ENCODE measurements at regions not wholly inside any gene's neighbourhood (a gene's known extent, or its start where the extent isn't known, plus 50 kb on each side); places are given as distances from the start of the nearest gene placed in this dataset.

DNA sequence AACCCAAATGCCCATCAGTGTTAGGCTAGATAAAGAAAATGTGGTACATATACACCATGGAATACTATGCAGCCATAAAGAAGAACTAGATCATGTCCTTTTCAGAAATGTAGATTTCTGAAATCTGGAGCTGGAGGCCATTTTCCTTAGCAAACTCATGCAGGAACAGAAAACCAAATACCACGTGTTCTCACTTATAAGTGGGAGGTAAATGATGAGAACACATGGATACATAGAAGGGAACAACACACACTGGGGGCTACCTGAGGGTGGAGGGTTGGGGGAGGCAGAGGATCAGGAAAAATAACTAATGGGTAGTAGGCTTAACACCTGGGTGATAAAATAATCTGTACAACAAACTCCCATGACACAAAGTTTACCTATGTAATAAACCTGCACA, 153.5 kb upstream of the PRNP start:
- TF ChIP-seq CBX8 (IDR thresholded peaks at IDR 0.05): no peak
- no peak for TF ChIP-seq HDAC2 (IDR thresholded peaks at IDR 0.05)
- TF ChIP-seq, protein P1, sequence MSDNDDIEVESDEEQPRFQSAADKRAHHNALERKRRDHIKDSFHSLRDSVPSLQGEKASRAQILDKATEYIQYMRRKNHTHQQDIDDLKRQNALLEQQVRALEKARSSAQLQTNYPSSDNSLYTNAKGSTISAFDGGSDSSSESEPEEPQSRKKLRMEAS (IDR thresholded peaks at IDR 0.05): no peak
- TF ChIP-seq SMC3 (IDR thresholded peaks at IDR 0.05): no peak
- TF ChIP-seq, protein P2, sequence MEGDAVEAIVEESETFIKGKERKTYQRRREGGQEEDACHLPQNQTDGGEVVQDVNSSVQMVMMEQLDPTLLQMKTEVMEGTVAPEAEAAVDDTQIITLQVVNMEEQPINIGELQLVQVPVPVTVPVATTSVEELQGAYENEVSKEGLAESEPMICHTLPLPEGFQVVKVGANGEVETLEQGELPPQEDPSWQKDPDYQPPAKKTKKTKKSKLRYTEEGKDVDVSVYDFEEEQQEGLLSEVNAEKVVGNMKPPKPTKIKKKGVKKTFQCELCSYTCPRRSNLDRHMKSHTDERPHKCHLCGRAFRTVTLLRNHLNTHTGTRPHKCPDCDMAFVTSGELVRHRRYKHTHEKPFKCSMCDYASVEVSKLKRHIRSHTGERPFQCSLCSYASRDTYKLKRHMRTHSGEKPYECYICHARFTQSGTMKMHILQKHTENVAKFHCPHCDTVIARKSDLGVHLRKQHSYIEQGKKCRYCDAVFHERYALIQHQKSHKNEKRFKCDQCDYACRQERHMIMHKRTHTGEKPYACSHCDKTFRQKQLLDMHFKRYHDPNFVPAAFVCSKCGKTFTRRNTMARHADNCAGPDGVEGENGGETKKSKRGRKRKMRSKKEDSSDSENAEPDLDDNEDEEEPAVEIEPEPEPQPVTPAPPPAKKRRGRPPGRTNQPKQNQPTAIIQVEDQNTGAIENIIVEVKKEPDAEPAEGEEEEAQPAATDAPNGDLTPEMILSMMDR (IDR thresholded peaks at IDR 0.05): no peak
- TF ChIP-seq EP300 (IDR thresholded peaks at IDR 0.05): no peak
- TF ChIP-seq, protein P3, sequence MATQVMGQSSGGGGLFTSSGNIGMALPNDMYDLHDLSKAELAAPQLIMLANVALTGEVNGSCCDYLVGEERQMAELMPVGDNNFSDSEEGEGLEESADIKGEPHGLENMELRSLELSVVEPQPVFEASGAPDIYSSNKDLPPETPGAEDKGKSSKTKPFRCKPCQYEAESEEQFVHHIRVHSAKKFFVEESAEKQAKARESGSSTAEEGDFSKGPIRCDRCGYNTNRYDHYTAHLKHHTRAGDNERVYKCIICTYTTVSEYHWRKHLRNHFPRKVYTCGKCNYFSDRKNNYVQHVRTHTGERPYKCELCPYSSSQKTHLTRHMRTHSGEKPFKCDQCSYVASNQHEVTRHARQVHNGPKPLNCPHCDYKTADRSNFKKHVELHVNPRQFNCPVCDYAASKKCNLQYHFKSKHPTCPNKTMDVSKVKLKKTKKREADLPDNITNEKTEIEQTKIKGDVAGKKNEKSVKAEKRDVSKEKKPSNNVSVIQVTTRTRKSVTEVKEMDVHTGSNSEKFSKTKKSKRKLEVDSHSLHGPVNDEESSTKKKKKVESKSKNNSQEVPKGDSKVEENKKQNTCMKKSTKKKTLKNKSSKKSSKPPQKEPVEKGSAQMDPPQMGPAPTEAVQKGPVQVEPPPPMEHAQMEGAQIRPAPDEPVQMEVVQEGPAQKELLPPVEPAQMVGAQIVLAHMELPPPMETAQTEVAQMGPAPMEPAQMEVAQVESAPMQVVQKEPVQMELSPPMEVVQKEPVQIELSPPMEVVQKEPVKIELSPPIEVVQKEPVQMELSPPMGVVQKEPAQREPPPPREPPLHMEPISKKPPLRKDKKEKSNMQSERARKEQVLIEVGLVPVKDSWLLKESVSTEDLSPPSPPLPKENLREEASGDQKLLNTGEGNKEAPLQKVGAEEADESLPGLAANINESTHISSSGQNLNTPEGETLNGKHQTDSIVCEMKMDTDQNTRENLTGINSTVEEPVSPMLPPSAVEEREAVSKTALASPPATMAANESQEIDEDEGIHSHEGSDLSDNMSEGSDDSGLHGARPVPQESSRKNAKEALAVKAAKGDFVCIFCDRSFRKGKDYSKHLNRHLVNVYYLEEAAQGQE (IDR thresholded peaks at IDR 0.05): no peak
- TF ChIP-seq RCOR1 (IDR thresholded peaks at IDR 0.05; ENCODE audit: low read depth, low read length): no peak
- no peak for TF ChIP-seq MAZ (IDR thresholded peaks at IDR 0.05; ENCODE audit: borderline replicate concordance, low read depth, low read length)
- TF ChIP-seq, protein P4, sequence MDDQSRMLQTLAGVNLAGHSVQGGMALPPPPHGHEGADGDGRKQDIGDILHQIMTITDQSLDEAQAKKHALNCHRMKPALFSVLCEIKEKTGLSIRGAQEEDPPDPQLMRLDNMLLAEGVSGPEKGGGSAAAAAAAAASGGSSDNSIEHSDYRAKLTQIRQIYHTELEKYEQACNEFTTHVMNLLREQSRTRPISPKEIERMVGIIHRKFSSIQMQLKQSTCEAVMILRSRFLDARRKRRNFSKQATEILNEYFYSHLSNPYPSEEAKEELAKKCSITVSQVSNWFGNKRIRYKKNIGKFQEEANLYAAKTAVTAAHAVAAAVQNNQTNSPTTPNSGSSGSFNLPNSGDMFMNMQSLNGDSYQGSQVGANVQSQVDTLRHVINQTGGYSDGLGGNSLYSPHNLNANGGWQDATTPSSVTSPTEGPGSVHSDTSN (IDR thresholded peaks at IDR 0.05): no peak
- no peak for TF ChIP-seq POLR2A (IDR thresholded peaks at IDR 0.05; ENCODE audit: low read length)
- TF ChIP-seq RAD21 (conservative IDR thresholded peaks at IDR 0.05 in 1 of 2, IDR thresholded peaks at IDR 0.05 in 1 of 2): no peak
- TF ChIP-seq BHLHE40 (IDR thresholded peaks at IDR 0.05; ENCODE audit: low read depth, low read length): no peak
- no peak for TF ChIP-seq SREBF2 (IDR thresholded peaks at IDR 0.05)

All from A549 (cell line).